Smooth muscle cell (in vitro differentiated cells): ENCODE measurements at regions not wholly inside any gene's neighbourhood (a gene's known extent, or its start where the extent isn't known, plus 50 kb on each side); places are given as distances from the start of the nearest gene placed in this dataset.
"Not testable (repeated sequence)": the region's sequence is repeated elsewhere in the genome, so short reads cannot be mapped to it uniquely, and the experiment has no call there.

Experiments used
- DNase-seq: peaks from one replicate; lab custom pipeline; 2025; ENCODE audit not compliant: unreplicated experiment; lab: John Stamatoyannopoulos, UW
- H2AFZ ChIP-seq: fragments of 200-600 bp; sonication (generic); 2 replicates; pipeline ENCODE4 v1.6.0; 2016; ENCODE audit warnings: antibody characterized with exemption, low read depth, mild to moderate bottlenecking
- H3F3A ChIP-seq: fragments of 200-600 bp; sonication (generic); 2 replicates; pipeline ENCODE4 v1.6.0; 2017; ENCODE audit warnings: antibody characterized with exemption, low read depth
- H3K27ac ChIP-seq: fragments of 200-600 bp; sonication (generic); 2 replicates; pipeline ENCODE4 v1.5.1; 2016; ENCODE audit warnings: low read depth, mild to moderate bottlenecking
- H3K27me3 ChIP-seq: fragments of 200-600 bp; sonication (generic); 2 replicates; pipeline ENCODE4 v1.6.1; 2016; ENCODE audit warnings: low read depth, mild to moderate bottlenecking
- H3K36me3 ChIP-seq: fragments of 200-600 bp; sonication (generic); 2 replicates; pipeline ENCODE4 v1.5.1; 2016; ENCODE audit warnings: low read depth
- H3K4me1 ChIP-seq: fragments of 200-600 bp; sonication (generic); 2 replicates; pipeline ENCODE4 v1.5.1; 2016; ENCODE audit warnings: low read depth
- H3K4me2 ChIP-seq: fragments of 200-600 bp; sonication (generic); 2 replicates; pipeline ENCODE4 v1.6.0; 2016; ENCODE audit warnings: mild to moderate bottlenecking
- H3K4me3 ChIP-seq: fragments of 200-600 bp; sonication (generic); 2 replicates; pipeline ENCODE4 v1.5.1; 2016; ENCODE audit warnings: mild to moderate bottlenecking
- H3K79me2 ChIP-seq: fragments of 200-600 bp; sonication (generic); 2 replicates; pipeline ENCODE4 v1.6.0; 2016; ENCODE audit warnings: low read depth, mild to moderate bottlenecking
- H3K9ac ChIP-seq: fragments of 200-600 bp; sonication (generic); 2 replicates; pipeline ENCODE4 v1.6.0; 2016; ENCODE audit warnings: low read depth
- H3K9me3 ChIP-seq: fragments of 200-600 bp; sonication (generic); replicated peaks from 2 replicates; pipeline ENCODE4 v1.5.1; 2016; ENCODE audit warnings: low read depth
- H4K20me1 ChIP-seq: fragments of 200-600 bp; sonication (generic); 2 replicates; pipeline ENCODE4 v1.6.0; 2016; ENCODE audit warnings: low read depth
- WGBS: methylation state at CpG from one replicate; pipeline ENCODE4 v1.1.7; 2016; ENCODE audit warnings: low lambda C conversion rate; 5-methylcytosine and 5-hydroxymethylcytosine counted together
- TF ChIP-seq, protein P1 (sequence below): fragments of 200-600 bp; sonication (generic); IDR thresholded peaks from 2 replicates; pipeline ENCODE4 v1.5.1; 2017; ENCODE audit warnings: borderline replicate concordance, mild to moderate bottlenecking, antibody characterized with exemption; ENCODE audit not compliant: insufficient read depth, poor library complexity, severe bottlenecking

DNA sequence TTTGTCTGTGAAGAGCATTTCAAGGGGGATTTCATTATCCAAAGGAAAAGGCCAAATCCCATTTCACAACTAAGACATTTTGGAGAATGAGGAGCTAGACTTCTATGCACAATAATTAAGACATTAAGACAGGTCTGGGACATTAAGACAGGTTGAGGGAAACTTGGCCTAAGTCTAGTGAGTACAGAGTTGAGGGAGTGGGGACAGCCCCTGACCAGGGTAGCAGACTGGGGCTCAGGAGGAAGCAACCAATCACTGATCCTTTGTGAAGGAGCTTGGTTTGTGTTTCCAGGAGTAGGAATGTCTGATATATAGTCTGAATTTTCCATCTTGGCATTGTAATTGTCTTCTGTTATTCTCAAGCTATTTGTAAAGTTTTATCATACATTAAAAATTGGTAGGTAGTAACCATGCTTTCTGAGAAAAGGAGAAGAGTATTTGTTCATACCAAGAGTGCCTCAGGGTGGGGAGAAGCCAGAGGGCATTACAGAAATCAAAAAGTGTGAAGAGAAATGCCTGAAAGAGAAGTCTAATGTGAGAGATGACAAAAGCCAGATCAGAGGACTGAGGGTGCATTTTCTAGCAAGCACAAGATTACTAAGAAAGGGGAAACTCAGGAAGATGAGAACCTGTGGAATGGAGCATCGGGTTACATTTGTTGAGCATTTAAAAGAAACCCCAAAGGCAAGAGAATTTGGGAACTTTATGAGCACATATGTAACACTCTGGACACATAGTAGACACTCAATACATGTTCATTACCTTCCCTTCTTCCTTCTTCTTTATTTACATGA lies 189.3 kb upstream of the PIK3R1 start:
- TF ChIP-seq, protein P1, sequence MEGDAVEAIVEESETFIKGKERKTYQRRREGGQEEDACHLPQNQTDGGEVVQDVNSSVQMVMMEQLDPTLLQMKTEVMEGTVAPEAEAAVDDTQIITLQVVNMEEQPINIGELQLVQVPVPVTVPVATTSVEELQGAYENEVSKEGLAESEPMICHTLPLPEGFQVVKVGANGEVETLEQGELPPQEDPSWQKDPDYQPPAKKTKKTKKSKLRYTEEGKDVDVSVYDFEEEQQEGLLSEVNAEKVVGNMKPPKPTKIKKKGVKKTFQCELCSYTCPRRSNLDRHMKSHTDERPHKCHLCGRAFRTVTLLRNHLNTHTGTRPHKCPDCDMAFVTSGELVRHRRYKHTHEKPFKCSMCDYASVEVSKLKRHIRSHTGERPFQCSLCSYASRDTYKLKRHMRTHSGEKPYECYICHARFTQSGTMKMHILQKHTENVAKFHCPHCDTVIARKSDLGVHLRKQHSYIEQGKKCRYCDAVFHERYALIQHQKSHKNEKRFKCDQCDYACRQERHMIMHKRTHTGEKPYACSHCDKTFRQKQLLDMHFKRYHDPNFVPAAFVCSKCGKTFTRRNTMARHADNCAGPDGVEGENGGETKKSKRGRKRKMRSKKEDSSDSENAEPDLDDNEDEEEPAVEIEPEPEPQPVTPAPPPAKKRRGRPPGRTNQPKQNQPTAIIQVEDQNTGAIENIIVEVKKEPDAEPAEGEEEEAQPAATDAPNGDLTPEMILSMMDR, result no peak
- Histone ChIP-seq H3K9me3 (no peaks in the 10 kb centered on the region), H3K27me3 (no peaks in the 10 kb centered on the region), H3K4me3 (no peak overlapping the region), H3F3A (peaks cover 16% of the 10 kb centered on the region), H3K79me2 (no peaks in the 10 kb centered on the region), H3K4me2 (peak overlapping the region; percentile 59), H4K20me1 (no peaks in the 10 kb centered on the region), H3K4me1 (peaks cover 16% of the 10 kb centered on the region), H2AFZ (no peak overlapping the region), H3K27ac (no peak overlapping the region), H3K9ac (no peak overlapping the region), H3K36me3 (no peaks in the 10 kb centered on the region)
- WGBS, result 38% methylated on average over 1 of the region's 1 CpG
- DNase-seq, result no peak

DNA sequence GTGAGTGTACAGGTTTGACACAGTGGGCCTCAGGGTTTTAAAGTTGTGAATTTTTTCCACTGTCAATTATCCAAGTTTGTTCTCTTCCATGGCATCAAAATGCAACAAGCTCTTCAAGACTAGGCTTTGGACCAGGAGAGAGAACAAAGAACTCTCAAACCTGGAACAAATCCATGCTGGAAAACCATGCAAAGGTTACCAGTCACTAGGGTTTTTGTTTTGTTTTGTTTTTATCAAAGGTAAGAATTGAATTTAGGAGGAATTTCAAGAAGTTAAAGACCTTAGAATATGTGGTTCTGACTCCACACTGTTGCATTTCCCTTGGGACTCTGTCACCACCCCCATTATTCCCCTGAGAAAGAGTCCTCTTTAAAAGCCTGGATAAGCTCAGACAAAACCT lies 191.1 kb upstream of the PIK3R1 start:
- Histone ChIP-seq H3K4me2 (no peak overlapping the region), H3K27ac (no peak overlapping the region), H3K79me2 (no peaks in the 10 kb centered on the region), H4K20me1 (no peaks in the 10 kb centered on the region), H3K27me3 (no peaks in the 10 kb centered on the region), H2AFZ (no peak overlapping the region), H3K4me1 (peaks cover 16% of the 10 kb centered on the region), H3F3A (peaks cover 16% of the 10 kb centered on the region), H3K36me3 (no peaks in the 10 kb centered on the region), H3K9ac (no peak overlapping the region), H3K4me3 (no peak overlapping the region), H3K9me3 (no peaks in the 10 kb centered on the region)
- TF ChIP-seq, protein P1, result no peak
- DNase-seq, result no peak

DNA sequence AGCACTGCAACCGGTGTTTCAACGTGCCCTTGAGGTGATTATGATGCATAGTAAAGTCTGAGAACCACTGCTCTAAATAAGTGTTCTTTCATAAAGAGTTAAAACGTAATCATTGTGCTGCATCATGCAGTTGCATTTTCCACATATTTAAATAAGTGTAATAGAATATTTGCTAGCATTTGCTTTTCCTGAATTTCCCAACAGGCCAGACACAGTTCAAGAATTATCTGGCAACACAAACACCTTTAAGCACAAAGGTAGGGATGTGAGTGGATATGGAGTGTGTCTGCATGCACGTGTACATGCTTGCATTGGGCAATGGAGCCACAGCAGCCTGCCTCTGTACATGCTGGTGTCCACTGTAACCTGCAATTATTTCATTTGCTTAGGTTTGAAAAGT lies 193.6 kb upstream of the PIK3R1 start:
- TF ChIP-seq, protein P1, result no peak
- WGBS, result 83% methylated on average over 4 of the region's 4 CpGs
- H3K4me1 ChIP-seq, result peaks cover 6% of the 10 kb centered on the region

DNA sequence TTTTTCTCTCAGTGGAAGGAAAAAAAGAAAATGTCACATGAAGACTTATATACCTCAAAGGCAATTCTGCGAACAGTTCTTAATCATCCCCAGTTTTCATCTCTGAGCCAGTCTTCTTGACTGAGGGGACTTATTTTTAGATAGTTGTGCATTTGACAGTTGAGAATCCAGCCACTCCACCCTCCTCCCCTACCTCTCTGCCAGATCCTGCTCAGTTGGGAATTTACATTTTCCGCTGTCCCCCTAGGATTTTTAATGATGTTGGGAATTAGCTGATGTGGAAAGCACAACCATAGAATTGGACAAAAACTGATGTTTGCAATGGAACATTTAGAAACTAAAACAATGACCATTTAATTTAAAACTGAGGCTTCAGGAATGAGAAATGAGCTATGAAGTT lies 194.3 kb upstream of the PIK3R1 start:
- no peak for DNase-seq
- no peaks in the 10 kb centered on the region for H3K79me2 ChIP-seq
- H3K9ac ChIP-seq, result no peak overlapping the region
- H3K4me3 ChIP-seq, result no peak overlapping the region
- TF ChIP-seq, protein P1, result no peak
- no peak overlapping the region for H3K27ac ChIP-seq
- H4K20me1 ChIP-seq, result no peaks in the 10 kb centered on the region
- no peak overlapping the region for H2AFZ ChIP-seq
- no peaks in the 10 kb centered on the region for H3K27me3 ChIP-seq
- H3K9me3 ChIP-seq, result no peaks in the 10 kb centered on the region
- no peak overlapping the region for H3K4me2 ChIP-seq
- H3F3A ChIP-seq, result no peaks in the 10 kb centered on the region
- H3K4me1 ChIP-seq, result peaks cover 1% of the 10 kb centered on the region
- 92% methylated on average over 2 of the region's 2 CpGs for WGBS
- no peaks in the 10 kb centered on the region for H3K36me3 ChIP-seq

More for the DNA sequence above, 193.6 kb upstream of the PIK3R1 start:
- no peak overlapping the region for H2AFZ ChIP-seq
- no peaks in the 10 kb centered on the region for H3K9me3 ChIP-seq
- no peak overlapping the region for H3K4me2 ChIP-seq
- H3K36me3 ChIP-seq, result no peaks in the 10 kb centered on the region
- DNase-seq, result no peak
- no peak overlapping the region for H3K9ac ChIP-seq
- H3F3A ChIP-seq, result peaks cover 2% of the 10 kb centered on the region
- H3K79me2 ChIP-seq, result no peaks in the 10 kb centered on the region
- H3K27me3 ChIP-seq, result no peaks in the 10 kb centered on the region
- H3K4me3 ChIP-seq, result no peak overlapping the region
- H4K20me1 ChIP-seq, result no peaks in the 10 kb centered on the region
- H3K27ac ChIP-seq, result no peak overlapping the region

DNA sequence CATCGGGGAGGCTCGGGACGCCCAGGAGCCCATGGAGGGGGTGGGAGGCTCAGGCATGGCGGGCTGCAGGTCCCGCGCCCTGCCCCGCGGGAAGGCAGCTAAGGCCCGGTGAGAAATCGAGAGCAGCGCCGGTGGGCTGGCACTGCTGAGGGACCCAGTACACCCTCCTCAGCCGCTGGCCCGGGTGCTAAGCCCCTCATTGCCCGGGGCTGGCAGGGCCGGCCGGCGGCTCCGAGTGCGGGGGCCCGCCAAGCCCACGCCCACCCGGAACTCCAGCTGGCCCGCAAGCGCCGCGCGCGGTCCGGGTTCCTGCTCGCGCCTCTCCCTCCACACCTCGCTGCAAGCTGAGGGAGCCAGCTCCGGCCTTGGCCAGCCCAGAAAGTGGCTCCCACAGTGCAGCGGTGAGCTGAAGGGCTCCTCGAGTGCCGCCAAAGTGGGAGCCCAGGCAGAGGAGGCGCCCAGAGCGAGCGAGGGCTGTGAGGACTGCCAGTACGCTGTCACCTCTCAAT lies 195.0 kb upstream of the PIK3R1 start:
- not testable (repeated sequence) for H3F3A ChIP-seq, H3K4me1 ChIP-seq, H3K27ac ChIP-seq, H3K36me3 ChIP-seq, H3K79me2 ChIP-seq, H3K9ac ChIP-seq, H3K4me2 ChIP-seq, DNase-seq, H2AFZ ChIP-seq, H3K27me3 ChIP-seq, H4K20me1 ChIP-seq, H3K9me3 ChIP-seq, H3K4me3 ChIP-seq
- 96% methylated on average over 37 of the region's 41 CpGs for WGBS
